ENCODE measurements at regions not wholly inside any gene's neighbourhood (a gene's known extent, or its start where the extent isn't known, plus 50 kb on each side); places are given as distances from the start of the nearest gene placed in this dataset.
A peak's percentile ranks its signal among the peaks of the same experiment; 100 is the strongest.

DNA sequence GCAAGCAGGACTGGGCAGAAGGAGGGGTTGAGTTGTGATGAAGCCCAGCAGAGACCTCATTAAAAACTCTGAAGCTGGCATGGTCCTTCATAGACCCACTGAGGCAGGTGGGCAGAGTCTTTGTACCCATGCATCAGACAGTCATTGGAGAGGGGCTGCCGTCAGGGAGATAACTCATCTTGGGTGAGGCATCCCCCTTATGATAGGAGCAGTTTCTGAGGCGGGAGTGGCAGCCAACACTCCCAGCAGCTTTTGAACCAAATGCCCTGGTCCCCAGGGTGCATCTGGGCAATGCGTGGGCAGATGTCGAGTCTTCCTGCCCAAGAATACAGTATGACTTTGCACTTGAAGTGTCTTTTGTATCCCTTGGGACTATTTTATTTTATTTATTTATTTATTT lies 68.1 kb downstream of the HTR5A start:
- peak; percentile 30 for DNase-seq

DNA sequence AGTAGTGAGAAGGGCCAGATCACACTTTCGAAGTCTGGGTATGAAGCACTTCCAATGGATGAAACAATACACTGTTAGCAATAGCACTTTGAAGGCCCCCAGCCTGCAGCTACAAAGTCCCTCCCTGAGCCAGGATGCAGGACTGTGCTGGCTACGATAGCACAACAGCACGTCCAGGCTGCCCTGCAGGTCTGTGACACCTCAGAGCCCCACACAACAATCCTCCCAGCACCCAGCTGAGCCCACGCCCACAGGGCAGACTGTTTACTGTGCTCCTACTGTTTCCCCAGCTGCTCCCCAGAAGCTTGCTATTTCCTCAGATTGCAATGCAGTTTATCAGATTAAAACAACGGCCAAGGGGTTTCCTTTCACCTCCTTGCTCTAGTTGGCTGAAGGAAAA lies 71.4 kb downstream of the HTR5A start:
- peak; percentile 41 for DNase-seq

DNA sequence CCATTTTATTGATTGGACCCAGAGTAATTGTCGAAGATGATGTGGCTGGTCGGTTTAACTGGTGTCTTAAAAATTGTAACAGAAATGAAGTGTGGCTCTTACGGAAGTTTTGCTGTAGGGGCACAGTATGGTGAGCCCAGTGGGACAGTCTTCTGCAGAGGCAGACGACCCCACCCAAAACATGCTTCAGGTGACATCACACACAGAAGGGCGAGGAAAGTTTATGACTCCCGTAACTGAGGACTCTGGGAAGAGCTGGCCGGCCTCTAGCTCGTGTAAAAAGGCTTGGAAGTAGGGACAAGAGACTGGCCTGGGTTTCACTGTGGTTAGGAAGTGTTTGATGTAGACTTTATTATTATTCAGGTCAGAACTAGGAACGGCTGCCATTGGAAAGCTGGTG lies 73.3 kb downstream of the HTR5A start:
- DNase-seq = no peak

DNA sequence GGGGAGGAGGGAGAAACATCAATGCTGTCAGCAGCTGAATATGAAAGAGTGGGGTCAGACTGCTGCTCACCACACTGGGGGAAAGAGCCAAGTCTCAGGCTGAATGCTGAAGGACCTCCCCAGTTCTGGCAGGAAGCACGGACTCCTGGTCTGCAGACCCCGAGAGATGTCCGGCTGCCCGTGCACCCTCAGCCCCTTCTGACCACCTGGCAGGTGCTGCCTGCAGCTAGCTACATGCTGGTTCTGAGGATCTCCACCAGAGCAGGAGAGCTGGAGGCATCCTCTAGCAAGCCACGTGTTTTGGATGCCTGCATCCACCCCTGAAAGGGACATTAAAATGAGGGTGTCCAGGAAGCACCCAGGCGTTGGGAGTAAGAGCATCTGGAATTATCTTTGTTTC lies 74.2 kb downstream of the HTR5A start:
- no peak for DNase-seq

DNA sequence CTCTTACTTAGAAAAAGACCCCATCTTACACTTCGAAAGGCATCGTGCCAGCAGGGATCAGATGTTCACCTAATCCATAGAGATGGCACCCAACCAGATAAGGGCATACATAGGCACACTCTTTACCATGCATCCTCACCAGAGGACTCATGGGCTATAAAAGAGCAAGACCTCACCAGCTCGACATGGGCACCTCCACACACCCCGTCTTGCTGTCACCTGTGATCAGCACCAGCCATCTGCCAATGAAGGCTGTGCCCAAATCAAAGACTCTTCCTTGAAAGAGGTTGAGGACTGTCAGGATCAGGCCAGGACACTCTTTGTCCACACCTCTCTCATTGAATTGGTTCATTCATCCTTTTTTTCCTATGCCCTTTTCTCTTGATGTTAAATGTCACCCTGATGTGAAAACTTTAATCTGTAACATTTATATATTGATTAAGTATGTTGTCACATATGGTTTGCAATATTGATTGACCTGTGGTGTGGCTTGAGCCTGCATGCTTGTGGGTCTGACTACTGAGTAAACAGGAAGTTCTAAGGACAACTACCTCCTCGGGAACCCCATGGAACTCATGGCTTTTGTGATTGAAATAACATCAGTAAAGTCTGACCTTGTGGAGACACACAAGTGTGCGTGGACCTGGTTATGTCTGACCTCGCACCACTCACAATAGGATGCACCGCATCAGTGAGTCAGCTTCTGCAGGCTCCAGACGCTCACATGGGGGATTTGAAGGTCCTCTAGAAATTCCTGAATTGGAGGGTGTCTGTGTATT lies 75.5 kb downstream of the HTR5A start:
- no peak for DNase-seq

DNA sequence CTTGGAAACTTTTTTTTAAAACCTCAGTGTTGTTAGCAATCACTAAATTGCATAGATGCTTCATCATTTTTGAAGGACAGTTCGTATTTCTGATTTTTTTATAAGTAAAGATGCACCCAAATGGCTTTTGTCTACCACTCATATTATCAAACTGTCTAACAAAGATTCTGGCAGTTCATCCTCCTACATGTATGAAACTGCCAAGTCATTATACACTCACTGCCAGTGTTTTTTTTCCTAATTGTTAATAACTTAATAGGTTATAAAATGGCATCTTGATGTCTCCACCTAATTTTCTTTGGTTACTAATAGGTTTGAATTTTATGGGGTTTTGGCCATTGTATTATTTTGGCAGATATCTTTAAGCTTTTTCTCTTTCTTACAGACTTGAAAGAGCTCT lies 77.0 kb downstream of the HTR5A start:
- DNase-seq = no peak

DNA sequence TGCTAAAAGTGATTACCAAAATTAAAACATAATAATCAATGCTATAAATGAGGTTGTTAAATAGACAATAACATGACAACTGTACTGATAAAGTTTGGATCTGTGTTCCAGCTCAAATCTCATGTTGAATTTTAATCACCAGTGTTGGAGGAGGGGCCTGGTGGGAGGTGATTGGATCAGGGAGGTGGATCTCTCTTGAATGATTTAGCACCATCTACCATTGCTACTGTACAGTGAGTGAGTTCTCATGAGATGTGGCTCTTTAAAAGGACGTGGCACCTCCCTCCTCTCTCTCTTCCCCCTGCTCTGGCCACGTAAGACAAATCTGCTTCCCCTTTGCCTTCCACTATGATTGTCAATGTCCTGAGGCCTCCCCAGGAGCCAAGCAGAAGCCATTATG lies 77.5 kb downstream of the HTR5A start:
- DNase-seq = no peak

DNA sequence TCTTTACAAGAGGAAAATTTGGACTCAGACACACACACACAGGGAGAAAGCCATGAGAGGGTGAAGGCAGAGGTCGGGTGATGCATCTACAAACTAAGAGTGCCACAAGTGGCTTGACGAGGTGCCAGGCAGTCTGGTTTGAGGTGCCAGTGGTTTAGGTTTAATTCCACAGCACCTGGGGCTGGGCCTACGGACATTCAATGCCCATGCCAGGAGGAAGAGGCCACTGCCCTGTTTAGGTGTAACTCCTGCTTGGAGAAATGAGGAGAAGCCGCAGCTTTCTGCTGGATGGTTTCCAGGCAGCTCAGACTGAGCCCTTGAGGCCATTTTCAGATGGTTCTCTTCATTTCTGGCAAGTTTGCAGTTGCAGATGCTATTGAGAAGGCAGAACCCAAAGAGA lies 83.6 kb downstream of the HTR5A start:
- no peak for DNase-seq

DNA sequence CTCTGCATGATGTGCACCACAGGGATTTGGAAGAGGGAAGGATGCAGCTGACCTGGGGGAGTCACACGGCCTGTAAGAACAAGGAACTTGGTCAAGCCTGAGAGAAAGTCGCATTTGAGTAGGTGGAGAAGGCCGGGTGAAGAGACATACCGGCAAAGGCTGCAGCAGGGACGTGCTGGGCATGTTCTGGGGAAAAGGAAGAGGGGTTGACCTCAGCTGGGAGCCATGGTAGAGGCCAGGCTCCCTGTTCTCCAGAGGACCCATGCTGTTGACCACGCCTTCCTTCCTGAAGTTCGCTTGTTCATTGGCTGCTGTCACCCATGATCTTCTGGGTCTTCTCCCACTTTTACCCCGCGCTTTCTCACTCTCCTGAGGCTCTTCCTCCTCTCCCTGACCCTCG lies 84.5 kb downstream of the HTR5A start:
- no peak for DNase-seq

DNA sequence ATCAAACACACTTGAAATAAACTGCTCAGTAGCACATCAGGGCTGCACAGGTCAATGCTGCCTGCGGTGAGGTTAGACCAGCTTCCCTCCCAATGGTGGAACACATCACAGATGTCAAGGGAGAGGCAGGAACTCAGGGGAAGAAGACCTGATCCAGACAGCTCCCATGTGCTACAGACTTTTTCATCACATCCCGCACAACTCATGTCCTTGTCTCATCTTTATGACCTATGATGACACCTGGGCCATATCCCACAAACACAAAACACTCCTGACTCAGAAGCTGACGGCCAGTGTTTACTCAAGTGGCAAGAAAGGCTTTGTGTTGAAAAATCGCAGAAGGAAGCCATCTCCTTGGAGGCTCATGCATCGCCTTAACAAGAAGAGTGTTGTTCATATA lies 91.6 kb downstream of the HTR5A start:
- DNase-seq = no peak

DNA sequence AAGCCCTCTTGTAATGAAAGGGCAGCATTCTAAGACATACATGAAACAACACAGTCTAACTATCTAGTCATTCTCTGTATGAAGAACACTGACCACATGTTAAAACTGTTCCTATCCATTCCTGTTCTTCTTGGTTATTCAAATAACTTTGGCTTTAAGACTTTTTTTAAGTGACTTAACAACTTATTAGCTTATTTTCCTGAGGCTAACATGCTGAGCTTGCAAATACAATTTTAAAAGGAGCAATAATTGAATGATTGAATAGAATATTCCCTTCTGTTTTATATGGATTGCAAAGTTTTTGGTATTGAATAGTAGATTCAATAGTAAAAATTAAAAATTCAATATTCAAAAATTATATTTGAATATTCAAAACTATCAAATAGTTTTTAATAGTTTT lies 92.3 kb downstream of the HTR5A start:
- no peak for DNase-seq

DNA sequence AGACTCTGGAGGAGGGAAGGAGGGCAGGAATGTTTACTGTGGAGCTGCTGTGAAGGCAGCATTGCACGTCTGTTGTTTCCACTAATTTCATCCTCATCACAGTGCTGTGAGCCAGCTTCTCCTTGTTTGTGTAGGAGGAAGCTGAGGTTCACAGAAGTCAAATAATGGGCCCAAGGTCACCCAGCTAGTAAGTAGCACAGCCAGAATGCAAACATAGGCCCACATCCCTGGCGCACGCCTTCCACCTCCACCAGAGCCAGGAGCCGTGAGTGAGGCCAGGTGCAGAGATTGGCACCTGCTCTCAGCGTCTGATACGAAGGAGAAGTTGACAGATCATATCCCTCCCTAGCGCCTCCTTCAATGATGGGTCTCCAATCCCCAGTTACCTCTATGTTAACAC lies 93.6 kb downstream of the HTR5A start:
- no peak for DNase-seq

DNA sequence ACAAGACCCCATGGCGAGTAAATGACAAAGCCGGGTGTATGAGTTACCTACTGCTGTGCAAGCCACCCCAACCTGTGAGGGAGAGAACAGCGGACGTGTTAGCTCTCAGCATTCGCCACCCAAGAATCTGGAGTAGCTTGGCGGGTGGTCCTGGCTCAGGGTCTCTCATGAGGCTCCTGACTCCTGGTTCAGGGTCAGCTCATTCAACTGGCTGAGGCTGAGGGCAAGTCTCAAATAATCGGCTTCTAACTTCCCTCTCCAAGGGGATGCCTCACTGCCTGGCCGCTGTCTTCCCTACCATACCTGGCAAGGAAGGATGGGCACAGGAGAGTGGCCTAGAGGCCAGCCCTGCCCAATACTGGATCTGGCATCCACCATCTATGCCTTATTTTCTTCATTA lies 94.2 kb downstream of the HTR5A start:
- DNase-seq = no peak

DNA sequence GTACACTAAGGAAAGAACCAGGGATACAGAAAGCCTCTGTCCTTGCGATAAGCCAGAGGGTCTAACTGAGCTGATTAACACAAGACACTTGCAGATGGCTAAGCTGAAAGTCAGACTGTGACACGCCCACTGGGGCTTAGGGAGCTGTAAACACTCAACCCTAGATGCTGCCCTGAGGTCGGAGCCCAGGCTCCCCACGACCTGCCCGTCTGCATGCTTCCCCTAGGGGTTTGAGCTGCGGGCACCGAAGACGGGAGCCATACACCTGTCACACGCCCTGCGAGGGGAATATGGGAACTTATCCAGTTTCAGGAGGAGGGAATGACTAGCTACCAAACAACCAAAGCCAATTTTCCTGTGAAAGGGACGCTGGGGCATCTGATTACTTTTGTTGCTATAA lies 96.0 kb downstream of the HTR5A start:
- peak; percentile 83 for DNase-seq

DNA sequence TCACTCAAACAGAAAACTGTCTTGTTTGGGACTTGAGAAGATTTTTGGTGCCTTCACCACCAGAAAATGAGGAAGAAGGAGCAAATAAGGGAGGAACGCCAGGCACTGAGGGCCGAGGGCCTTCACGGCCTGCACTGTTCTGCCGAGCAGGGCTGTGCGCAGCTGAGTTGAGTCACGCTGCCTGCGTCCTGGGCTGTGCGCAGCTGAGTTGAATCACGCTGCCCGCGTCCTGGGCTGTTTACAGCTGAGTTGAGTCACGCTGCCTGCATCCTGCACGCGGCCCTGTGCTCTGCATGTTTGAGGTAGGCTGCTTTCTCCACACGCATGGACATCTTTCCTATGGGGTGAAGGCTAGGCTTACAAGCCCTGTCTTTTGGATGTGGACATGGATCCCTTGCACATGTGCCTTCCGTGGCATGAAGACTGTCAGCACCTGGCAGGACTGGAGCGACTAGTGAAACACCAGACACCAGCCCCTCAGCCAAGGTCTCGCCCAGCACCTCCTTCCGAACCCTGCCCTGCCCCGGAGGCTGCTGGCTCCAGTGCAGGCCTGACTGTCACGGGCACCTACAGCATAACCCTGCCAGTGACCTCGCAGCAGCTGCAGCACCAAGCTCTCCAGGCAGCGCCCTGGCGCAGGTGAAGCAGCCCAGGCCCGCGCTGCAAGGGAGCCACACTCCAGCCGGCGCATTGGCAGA lies 96.7 kb downstream of the HTR5A start:
- no peak for DNase-seq

DNA sequence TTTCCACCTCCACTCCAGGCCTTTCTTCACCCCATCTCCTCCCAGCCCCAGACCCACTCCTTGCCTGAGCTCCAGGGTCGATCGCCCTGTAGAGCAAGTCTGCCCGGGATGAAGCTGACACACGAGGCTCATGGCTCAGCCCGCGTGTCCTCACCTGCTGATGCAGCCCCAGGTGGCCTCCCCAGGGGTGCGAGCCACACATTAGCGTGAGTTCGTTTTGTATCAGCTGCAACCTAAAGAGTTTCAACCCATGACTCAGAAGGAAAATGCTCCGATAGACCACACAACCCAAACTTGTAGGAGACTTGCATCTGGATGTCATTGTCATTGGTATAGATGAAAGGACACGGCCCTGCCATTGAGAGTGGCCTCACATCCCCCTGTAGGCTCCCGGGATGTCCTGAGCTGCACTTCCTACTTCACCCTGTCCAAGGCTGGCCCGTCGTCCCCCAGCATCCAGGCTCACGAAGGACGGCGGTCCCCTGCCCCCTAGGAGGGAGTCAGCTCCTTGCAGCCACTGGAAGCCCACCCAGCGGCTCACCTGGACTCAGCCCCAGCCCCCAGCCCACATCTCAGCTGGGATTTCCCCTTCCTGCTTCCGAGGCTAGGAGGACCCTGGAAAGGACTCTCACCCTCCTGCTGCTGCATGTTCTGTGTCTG lies 97.7 kb downstream of the HTR5A start:
- no peak for DNase-seq

DNA sequence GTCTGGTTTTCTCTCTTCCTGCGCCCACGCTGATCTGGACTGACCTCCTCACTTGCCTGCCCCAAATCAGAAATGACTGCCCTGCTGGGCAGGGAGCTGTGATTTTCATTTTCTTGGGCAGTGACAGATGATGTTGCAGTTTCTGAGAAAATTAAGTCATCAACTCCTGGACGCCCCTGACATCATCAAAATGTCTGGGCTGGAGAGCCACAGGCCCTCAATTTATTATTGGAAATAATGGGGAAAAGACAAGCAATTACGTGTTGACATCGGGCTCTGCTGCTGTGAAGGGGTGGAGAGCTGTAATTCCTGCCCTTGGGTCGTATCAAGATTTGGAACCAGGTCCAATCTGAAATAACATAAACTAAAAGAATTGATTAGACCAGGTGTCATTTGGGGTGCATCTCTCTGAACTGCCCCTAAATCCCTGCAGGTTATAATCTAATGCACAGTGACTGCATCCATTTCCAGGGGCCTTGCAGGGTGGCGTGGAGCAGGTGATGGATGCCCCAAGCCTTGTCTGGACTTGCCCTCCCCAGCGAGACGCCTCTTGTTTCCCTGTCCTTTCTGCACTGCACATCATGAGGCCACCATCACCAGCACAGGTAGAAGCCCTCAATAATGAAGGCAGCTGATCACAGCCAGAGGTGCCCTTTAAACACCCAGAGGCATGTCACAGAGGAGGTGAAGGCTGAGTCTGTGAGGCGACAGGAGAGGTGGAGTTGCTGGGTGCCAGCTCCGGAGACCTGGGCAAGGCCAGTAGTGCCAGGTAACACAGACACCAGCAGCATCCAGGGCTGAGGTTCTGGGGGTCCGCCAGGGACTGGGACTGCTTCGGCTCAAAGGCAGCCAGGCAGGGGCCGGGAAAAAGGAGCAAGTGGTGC lies 98.7 kb downstream of the HTR5A start:
- DNase-seq = no peak

DNA sequence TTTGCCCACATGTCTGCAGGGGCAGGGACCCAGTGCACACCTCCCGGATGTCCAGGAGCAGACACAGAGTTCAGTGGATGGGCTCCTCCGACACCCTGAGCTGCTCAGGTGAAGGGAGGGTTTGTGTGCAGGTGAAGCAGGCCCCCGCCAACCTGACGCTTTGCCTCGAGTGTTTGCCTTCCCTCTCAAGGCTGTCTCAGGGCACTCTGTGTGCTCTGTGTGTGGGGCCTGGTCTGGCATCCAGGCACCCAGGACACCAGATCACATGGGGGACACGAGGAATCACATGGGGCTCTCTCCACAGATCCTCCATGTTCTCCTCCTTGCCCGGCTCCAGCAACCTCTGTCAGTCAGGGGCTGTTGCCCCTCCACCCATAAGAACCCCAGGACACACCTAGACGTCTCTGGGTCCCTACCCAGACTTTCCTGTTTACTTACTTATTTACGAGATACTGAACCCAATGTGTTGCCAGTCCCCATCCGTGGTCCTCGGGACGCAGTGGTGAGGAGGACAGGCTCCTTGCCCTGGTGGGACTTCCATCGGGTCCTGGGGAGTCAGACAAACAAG lies 99.5 kb downstream of the HTR5A start:
- no peak for DNase-seq

DNA sequence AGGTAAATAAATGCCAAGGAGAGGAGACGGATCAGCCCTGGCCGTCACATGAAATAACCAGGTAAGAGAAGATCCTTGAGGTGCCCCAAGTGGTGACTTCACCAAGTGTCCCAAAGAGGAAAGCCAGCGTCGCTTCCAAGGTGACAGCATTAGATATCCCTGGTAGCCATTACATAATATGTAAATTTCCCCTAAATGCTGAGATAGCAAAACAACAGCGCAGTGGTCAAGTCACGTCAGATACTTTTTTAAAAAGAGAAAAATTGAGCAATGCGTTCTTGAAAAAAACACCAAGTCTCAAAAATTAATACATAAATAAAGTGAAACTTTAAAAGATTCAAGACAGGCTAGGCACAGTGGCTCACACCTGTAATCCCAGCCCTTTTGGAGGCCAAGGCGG lies 100.2 kb downstream of the HTR5A start:
- no peak for DNase-seq

DNA sequence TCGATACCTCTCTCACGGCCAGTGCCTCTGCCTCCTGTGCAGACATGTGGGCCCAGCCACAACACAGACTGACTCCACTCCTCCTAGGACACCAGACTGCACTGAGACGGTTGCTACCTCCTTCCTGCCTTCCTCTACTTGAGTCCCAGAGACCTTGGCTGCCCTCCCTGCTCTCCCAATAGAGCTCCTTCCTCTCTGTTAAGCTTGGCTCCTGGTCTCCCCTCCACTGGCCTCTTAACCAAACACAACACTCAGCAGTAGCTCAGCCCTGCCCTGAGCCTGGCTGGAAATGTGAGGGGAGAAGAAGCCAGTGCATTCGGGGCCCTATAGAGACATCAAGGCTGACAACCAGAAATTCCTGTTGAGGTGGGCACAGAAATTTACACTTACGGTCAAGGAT lies 102.0 kb downstream of the HTR5A start:
- no peak for DNase-seq

DNA sequence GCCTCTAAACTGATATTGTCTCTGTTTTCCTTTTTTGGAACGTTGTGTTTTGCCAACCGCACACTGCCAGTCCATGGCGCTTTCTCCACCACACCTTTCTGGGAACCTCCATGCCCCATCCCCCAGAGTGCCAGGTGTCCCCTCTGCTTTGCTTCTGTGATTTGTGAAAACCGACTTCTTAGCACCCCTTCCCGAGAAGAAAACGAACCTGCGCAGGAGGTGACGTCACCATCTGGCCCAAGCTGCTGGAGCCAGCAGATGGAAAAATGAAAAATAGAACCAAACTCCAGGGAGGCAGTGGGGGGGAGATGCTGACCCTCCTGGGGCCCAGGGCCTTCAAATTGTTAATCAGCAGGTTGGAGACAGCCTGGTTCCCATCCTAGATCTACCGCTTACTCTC lies 103.8 kb downstream of the HTR5A start:
- DNase-seq = peak; percentile 42

DNA sequence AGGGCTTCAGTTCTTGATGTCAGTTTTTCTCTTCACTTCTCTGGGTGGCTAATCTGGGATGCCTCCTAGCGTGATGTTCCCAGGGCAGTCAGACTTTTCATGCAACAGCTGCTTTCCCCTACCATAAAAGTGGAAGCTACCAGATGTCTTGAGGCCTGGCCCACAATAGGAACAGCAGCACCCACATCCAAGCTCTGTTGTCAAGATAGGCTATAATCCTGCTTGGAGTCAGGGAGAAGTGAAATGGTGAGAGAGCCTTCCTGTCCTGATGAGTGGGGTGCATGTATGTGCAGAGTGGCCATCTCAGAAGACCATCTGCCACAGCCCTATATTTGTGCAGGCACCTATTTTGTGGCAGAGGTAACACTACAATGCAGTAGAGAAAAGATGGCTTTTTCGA lies 108.0 kb downstream of the HTR5A start:
- no peak for DNase-seq

DNA sequence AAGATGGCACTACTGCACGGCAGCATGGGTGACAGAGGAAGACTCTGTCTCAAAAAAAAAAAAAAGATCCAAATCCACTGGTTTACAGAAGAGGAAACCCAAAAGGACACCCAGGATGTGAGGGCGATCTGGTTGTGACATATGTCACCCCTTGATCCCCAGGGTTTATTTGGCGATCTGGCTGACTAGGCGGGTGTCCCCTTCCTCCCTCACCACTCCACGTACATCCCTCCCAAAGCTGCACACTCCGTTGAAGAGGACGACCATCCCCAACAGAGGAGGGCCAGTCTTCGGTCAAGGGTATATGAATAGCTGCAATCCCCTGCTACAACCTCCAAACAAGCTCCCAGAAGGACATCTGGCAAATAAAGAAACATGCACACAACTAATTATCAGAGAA lies 111.6 kb downstream of the HTR5A start:
- no peak for DNase-seq

All from NCI-H2171 treated with DMSO at 0.1 percent for 48 hours (cell line).